Calu3 (cell line): ENCODE measurements at regions not wholly inside any gene's neighbourhood (a gene's known extent, or its start where the extent isn't known, plus 50 kb on each side); places are given as distances from the start of the nearest gene placed in this dataset.

Experiments used
- BruUV-seq: library from RNA; stranded (reverse); fragments of 400-500 nt; replicated peaks from 2 replicates; lab custom pipeline; 2021; lab: Mats Ljungman, UMichigan
- CTCF ChIA-PET: fragments of 300-600 bp; sonication (Branson Sonifier 250); formaldehyde crosslinking; loops from one replicate; lab custom pipeline; 2022; ENCODE audit warnings: antibody characterized with exemption; lab: Charles Lee
- DNase-seq: peaks from one replicate; pipeline ENCODE4 v3.0.0; 2022
- H3K27ac Mint-ChIP-seq: one replicate; pipeline ENCODE4 v1.8.0; 2022; ENCODE audit warnings: mixed read lengths; ENCODE audit not compliant: unreplicated experiment
- H3K27me3 Mint-ChIP-seq: one replicate; pipeline ENCODE4 v1.8.0; 2022; ENCODE audit warnings: mixed read lengths; ENCODE audit not compliant: unreplicated experiment
- H3K36me3 Mint-ChIP-seq: one replicate; pipeline ENCODE4 v1.8.0; 2022; ENCODE audit warnings: mild to moderate bottlenecking, moderate library complexity, mixed read lengths; ENCODE audit not compliant: insufficient read depth, unreplicated experiment
- H3K4me1 Mint-ChIP-seq: one replicate; pipeline ENCODE4 v1.8.0; 2022; ENCODE audit warnings: mild to moderate bottlenecking, low read depth, mixed read lengths; ENCODE audit not compliant: unreplicated experiment
- H3K4me3 Mint-ChIP-seq: one replicate; pipeline ENCODE4 v1.8.0; 2022; ENCODE audit warnings: mild to moderate bottlenecking, low read depth, moderate library complexity, mixed read lengths; ENCODE audit not compliant: unreplicated experiment
- H3K9me3 Mint-ChIP-seq: one replicate; pipeline ENCODE4 v1.8.0; 2022; ENCODE audit warnings: low read depth, mixed read lengths; ENCODE audit not compliant: unreplicated experiment
- intact Hi-C: fragments of 100-400 bp; cut with micrococcal nuclease; formaldehyde crosslinking; loops from one replicate; pipeline ENCODE4 v1.10.0; 2022; ENCODE audit not compliant: unreplicated experiment
- TF ChIP-seq, protein P1 (sequence below): fragments of 200-600 bp; IDR thresholded peaks from one replicate; pipeline ENCODE4 v1.8.0; 2022; ENCODE audit warnings: antibody characterized with exemption; ENCODE audit not compliant: unreplicated experiment

DNA sequence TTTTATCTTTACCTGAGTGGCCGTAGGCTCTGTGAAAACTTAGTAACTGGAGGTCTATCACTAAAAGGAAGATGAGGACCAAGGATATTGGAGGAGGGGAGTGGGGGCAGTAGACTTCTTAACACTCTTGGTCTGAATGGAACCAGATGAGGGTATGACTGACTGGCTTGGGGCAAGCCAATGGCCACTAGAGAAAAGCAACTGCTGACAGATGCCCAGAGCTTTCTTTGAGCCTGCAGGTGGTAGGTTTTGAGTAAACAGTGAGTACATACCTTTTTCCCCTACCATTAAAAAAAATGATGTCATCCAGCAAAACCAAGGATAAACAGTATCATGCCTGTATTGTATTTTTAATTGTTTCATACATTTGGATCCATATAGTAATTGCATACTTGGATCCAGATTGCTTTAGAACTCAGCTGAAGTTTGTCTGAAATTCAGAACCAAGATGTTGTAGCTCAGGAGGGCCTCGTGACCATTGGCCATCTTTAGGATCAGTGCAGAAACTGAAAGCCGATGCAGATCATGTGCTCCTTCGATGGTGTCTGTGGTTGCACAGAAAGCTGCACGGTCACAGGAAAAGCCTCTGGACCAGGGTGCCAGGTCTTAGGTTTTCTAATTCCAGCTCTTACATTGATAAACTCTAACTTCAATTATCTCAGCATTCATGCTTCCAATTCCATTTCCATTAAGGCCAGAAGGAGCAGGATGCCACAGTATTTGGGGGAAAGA is 131.0 kb downstream of the PDGFRA start:
- DNase-seq, result no peak
- Mint-ChIP-seq H3K27ac (no peak overlapping the region), H3K4me1 (no peaks in the 10 kb centered on the region), H3K27me3 (peaks cover 32% of the 10 kb centered on the region), H3K36me3 (no peaks in the 10 kb centered on the region), H3K4me3 (no peak overlapping the region), H3K9me3 (no peaks in the 10 kb centered on the region)
- TF ChIP-seq, protein P1, sequence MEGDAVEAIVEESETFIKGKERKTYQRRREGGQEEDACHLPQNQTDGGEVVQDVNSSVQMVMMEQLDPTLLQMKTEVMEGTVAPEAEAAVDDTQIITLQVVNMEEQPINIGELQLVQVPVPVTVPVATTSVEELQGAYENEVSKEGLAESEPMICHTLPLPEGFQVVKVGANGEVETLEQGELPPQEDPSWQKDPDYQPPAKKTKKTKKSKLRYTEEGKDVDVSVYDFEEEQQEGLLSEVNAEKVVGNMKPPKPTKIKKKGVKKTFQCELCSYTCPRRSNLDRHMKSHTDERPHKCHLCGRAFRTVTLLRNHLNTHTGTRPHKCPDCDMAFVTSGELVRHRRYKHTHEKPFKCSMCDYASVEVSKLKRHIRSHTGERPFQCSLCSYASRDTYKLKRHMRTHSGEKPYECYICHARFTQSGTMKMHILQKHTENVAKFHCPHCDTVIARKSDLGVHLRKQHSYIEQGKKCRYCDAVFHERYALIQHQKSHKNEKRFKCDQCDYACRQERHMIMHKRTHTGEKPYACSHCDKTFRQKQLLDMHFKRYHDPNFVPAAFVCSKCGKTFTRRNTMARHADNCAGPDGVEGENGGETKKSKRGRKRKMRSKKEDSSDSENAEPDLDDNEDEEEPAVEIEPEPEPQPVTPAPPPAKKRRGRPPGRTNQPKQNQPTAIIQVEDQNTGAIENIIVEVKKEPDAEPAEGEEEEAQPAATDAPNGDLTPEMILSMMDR, result no peak
- BruUV-seq, result no TSS peak
- intact Hi-C loops, result no loop called here
- CTCF ChIA-PET, result no interaction called here

DNA sequence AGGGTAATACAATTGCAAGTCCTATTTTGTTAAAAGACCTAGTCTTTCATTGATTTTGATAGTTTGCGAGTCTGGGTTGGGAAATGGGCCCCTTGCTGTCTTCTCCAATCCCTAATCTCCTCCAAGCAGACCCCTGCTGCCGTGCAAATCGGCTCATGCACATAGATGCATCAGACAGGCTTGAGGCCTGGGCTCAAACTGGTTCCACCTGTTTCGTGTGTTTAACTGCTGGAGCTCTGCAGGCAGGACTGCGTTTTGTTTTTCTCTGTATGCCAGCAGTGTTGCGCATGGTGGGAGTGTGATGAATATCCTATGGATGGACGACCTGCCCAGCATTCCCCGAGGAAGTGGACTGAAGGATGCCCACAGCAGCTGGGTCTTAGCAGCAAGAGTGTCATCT is 133.9 kb downstream of the PDGFRA start:
- BruUV-seq, result no TSS peak
- Mint-ChIP-seq H3K4me1 (no peaks in the 10 kb centered on the region), H3K4me3 (no peak overlapping the region), H3K9me3 (no peaks in the 10 kb centered on the region), H3K36me3 (no peaks in the 10 kb centered on the region), H3K27me3 (peaks cover 13% of the 10 kb centered on the region), H3K27ac (no peak overlapping the region)
- intact Hi-C loops, result no loop called here
- TF ChIP-seq, protein P1, result no peak
- DNase-seq, result no peak
- CTCF ChIA-PET, result no interaction called here

DNA sequence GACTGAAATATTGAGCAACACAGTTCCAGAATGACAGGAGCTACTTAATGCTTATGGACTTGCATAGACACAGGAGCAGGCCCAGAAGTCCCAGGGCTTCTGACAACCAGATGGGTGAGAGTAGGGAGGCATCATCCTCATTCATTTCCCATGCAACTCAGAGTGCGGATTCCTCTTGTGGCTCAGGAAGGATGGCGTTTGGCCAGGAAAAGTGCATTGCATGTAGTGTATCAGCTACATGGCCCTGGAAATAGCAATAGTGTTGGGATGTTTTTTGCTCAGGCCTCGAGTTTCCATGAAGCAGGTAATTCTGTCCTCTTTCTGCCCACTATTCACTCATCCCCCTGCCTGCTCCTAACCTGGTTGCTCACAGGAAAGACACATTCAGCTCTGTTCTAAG is 136.6 kb downstream of the PDGFRA start:
- CTCF ChIA-PET, result no interaction called here
- peaks cover 3% of the 10 kb centered on the region for H3K9me3 Mint-ChIP-seq
- intact Hi-C loops, result no loop called here

DNA sequence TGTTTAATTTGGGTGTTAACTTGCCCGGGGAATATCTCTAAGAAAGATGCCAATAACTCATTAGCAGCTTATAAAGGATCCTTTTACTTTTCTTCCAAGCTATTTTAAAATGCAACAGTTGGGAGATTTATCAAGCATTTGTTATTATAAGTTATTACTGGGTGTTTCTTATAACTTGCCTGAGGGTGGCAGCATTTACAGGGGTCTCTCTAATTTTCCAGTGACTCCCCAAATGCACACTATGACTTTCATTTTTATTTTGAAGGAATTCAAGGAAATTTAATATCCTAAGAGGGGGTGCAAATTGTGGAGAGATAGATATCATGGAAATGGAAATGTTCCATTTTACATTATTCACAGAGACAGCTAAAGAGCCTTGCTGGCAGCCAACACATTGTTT is 138.0 kb downstream of the PDGFRA start:
- no peak for DNase-seq
- Mint-ChIP-seq H3K4me3 (no peak overlapping the region), H3K9me3 (peaks cover 5% of the 10 kb centered on the region), H3K36me3 (no peaks in the 10 kb centered on the region), H3K27ac (no peak overlapping the region), H3K27me3 (peaks cover 42% of the 10 kb centered on the region), H3K4me1 (no peaks in the 10 kb centered on the region)
- BruUV-seq, result no TSS peak
- intact Hi-C loops, result no loop called here
- TF ChIP-seq, protein P1, result no peak
- CTCF ChIA-PET, result no interaction called here

More for the DNA sequence above, 136.6 kb downstream of the PDGFRA start:
- no peaks in the 10 kb centered on the region for H3K36me3 Mint-ChIP-seq
- no peak overlapping the region for H3K27ac Mint-ChIP-seq
- no peak for DNase-seq
- peaks cover 34% of the 10 kb centered on the region for H3K27me3 Mint-ChIP-seq
- no TSS peak for BruUV-seq
- H3K4me3 Mint-ChIP-seq, result no peak overlapping the region
- H3K4me1 Mint-ChIP-seq, result no peaks in the 10 kb centered on the region
- TF ChIP-seq, protein P1, result no peak
